ENCODE measurements at regions not wholly inside any gene's neighbourhood (a gene's known extent, or its start where the extent isn't known, plus 50 kb on each side); places are given as distances from the start of the nearest gene placed in this dataset.

DNA sequence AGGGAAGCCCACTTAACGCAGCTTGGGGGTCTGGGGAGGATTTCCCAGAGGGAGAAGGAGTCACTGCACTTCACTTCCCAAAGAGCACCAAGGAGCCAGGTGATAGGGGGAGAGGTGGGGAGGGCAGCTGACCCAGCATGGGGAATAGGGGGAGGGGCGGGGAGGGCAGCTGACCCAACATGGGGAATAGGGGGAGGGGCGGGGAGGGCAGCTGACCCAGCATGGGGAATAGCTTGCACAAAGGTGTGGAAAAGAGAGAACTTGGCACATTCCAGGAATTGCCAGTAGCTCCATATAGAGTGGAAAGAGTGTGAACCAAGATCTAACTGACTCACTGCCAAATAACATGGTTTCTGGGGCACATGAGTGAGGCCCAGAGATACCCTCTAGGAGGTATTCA lies 110.3 kb downstream of the CCT6B start:
- TF ChIP-seq CTCF (IDR thresholded peaks at IDR 0.05; ENCODE audit: borderline replicate concordance) = no peak
- Histone ChIP-seq H3K9me3 (replicated peaks) (no peaks in the 10 kb centered on the region), H3K27me3 (ENCODE audit: low read depth) (no peaks in the 10 kb centered on the region), H3K36me3 (no peaks in the 10 kb centered on the region), H3K27ac (replicated peaks) (no peak overlapping the region), H3K4me3 (no peak overlapping the region), H3K4me1 (peaks cover 8% of the 10 kb centered on the region)
- intact Hi-C loops (cut with micrococcal nuclease) = no loop called here
- DNase-seq = no peak

DNA sequence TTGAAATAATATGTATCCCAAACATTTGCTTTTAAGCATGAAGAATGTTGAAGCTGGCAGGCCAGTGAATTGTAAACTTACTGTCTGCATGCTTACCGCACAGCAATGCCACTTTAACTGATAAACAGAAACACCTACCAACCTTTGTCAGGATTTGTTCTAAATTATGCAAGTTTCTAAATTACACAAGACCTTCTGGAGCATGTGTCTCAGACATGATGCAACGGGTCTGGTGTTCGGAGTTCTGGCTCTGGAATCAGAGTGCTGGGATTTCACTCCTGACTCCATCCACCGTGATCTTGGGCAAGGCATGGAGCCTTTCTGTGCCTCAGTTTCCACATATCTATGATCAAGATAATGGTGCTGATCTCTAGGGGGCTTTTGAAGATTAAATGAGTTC lies 111.2 kb downstream of the CCT6B start:
- DNase-seq = no peak
- H3K36me3 ChIP-seq = no peaks in the 10 kb centered on the region
- no peaks in the 10 kb centered on the region for H3K9me3 ChIP-seq (replicated peaks)
- H3K4me1 ChIP-seq = peaks cover 8% of the 10 kb centered on the region
- H3K27me3 ChIP-seq (ENCODE audit: low read depth) = no peaks in the 10 kb centered on the region
- intact Hi-C loops (cut with micrococcal nuclease) = no loop called here
- no peak overlapping the region for H3K27ac ChIP-seq (replicated peaks)
- H3K4me3 ChIP-seq = no peak overlapping the region
- TF ChIP-seq CTCF (IDR thresholded peaks at IDR 0.05; ENCODE audit: borderline replicate concordance) = no peak

DNA sequence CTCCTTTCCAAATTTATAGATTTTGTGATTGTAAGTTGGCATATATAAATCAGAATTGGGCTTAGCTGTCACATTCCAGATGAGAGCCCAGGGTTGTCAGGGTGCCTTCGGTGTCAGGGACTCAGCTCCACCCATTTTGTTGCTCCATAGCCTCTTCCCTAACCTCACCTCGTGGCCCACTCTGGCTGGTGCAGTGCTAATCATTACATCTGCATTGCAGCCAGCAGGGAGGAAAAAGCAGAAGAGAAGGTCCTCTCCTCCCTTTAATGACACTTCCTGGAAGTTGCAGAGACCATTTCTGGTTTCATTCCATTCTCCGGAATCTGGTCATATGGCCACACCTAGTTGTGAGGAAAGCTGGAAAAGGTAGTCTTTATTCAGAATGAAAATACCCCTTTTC lies 113.3 kb downstream of the CCT6B start:
- no peak for DNase-seq
- Histone ChIP-seq H3K36me3 (no peaks in the 10 kb centered on the region), H3K27ac (replicated peaks) (no peak overlapping the region), H3K4me1 (no peaks in the 10 kb centered on the region), H3K27me3 (ENCODE audit: low read depth) (no peaks in the 10 kb centered on the region), H3K4me3 (no peak overlapping the region), H3K9me3 (replicated peaks) (no peaks in the 10 kb centered on the region)
- intact Hi-C loops (cut with micrococcal nuclease) = no loop called here
- TF ChIP-seq CTCF (IDR thresholded peaks at IDR 0.05; ENCODE audit: borderline replicate concordance) = no peak

DNA sequence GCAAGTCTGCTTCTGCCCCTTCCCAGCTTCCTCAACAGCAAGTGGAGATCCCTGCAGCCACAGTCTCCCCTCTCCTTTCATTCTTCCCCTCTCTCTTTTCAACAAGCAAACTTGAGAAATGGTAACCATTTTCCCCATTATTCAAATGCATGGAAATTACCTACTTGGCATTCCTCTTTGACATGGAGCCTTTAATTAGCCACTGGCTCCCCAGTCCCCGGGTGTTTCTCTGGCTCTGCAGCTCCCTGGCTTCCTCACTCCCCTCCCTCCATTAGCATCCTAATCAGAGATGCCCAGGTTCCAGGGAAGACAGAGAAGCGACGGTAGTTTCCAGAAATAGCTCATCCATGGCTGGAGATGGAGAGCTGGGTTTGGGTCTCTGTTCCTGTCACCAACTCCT lies 116.0 kb downstream of the CCT6B start:
- H3K27ac ChIP-seq (replicated peaks) = no peak overlapping the region
- intact Hi-C loops (cut with micrococcal nuclease) = no loop called here

DNA sequence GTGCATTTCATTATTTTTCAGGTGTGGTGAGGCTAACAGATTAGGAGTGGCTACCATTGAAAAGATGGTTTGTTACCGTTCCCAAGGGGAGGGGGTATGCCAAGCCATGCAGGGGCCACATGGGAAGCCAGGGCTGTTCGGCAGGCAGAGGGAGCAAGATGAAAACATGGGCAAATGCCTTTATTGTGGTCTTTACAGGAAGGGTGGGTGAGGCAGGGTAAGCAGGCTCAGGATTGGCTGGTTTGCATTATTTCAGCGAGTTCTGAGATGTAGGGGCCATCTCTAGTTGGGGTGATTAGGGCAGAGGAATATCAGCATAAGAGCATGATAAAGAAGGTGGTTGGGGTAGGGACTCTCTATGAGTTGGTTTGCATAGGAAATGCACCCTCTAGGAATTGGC lies 117.6 kb downstream of the CCT6B start:
- no peak for TF ChIP-seq CTCF (IDR thresholded peaks at IDR 0.05; ENCODE audit: borderline replicate concordance)
- Histone ChIP-seq H3K4me3 (no peak overlapping the region), H3K36me3 (no peaks in the 10 kb centered on the region), H3K27ac (replicated peaks) (no peak overlapping the region), H3K27me3 (ENCODE audit: low read depth) (peaks cover 22% of the 10 kb centered on the region), H3K9me3 (replicated peaks) (no peaks in the 10 kb centered on the region), H3K4me1 (no peaks in the 10 kb centered on the region)
- intact Hi-C loops (cut with micrococcal nuclease) = no loop called here
- DNase-seq = no peak

More for the DNA sequence above, 116.0 kb downstream of the CCT6B start:
- Histone ChIP-seq H3K27me3 (ENCODE audit: low read depth) (peaks cover 8% of the 10 kb centered on the region), H3K36me3 (no peaks in the 10 kb centered on the region), H3K4me1 (no peaks in the 10 kb centered on the region), H3K9me3 (replicated peaks) (no peaks in the 10 kb centered on the region), H3K4me3 (no peak overlapping the region)
- no peak for TF ChIP-seq CTCF (IDR thresholded peaks at IDR 0.05; ENCODE audit: borderline replicate concordance)
- DNase-seq = no peak

DNA sequence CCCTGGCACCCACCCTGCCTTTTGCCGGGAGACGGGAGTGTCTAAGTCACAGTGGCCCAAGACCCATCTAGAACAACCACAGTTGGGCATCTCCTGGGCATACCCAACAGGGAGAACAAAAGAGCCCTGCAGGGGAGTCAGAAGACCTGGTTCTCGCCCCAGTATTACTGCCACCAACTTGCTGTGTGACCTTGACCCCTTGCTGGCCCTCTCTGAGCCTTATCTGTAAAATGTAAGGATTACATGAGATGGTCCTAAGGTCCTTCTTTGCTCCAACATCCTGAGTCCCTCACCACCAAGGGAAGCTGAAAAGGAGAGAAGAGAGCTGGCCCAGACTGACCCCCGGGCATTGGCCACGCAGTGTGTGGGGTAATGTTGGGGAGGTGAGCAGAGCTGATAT lies 119.0 kb downstream of the CCT6B start:
- intact Hi-C loops (cut with micrococcal nuclease) = no loop called here
- TF ChIP-seq CTCF (IDR thresholded peaks at IDR 0.05; ENCODE audit: borderline replicate concordance) = no peak

More for the DNA sequence above, 119.0 kb downstream of the CCT6B start:
- Histone ChIP-seq H3K27me3 (ENCODE audit: low read depth) (peaks cover 27% of the 10 kb centered on the region), H3K4me3 (no peak overlapping the region), H3K27ac (replicated peaks) (no peak overlapping the region), H3K4me1 (no peaks in the 10 kb centered on the region), H3K36me3 (no peaks in the 10 kb centered on the region), H3K9me3 (replicated peaks) (no peaks in the 10 kb centered on the region)
- no peak for DNase-seq
